GM12878 (cell line): ENCODE measurements at regions not wholly inside any gene's neighbourhood (a gene's known extent, or its start where the extent isn't known, plus 50 kb on each side); places are given as distances from the start of the nearest gene placed in this dataset.

Source experiments
- ATAC-seq: fragments of 200-7000 bp; cut with Tn5 transposase; 3 replicates; pipeline ENCODE4 v1.9.1; 2020; ENCODE audit warnings: mild to moderate bottlenecking, moderate library complexity
- BruUV-seq: library from RNA; stranded (reverse); fragments of 400-500 nt; replicated peaks from 2 replicates; lab custom pipeline; 2021; lab: Mats Ljungman, UMichigan
- CTCF ChIA-PET: fragments of 300-600 bp; sonication (Branson Sonifier 250); formaldehyde crosslinking; extraction: SDS; loops from one replicate; lab custom pipeline; 2021; ENCODE audit warnings: inconsistent platforms; lab: Yijun Ruan, JAX
- POLR2A ChIA-PET: fragments of 350-600 bp; formaldehyde crosslinking; extraction: SDS; loops from one replicate; lab custom pipeline; 2021; ENCODE audit warnings: inconsistent platforms; lab: Charles Lee
- RAD21 ChIA-PET: fragments of 300-600 bp; sonication (Branson Sonifier 250); formaldehyde crosslinking; loops from one replicate; lab custom pipeline; 2023; ENCODE audit warnings: antibody characterized with exemption; ENCODE audit not compliant: unreplicated experiment; lab: Charles Lee
- SMC1A ChIA-PET: fragments of 300-600 bp; sonication (Branson Sonifier 250); formaldehyde crosslinking; loops from one replicate; lab custom pipeline; 2023; ENCODE audit not compliant: unreplicated experiment, uncharacterized antibody; lab: Charles Lee
- DNase-seq: peaks from one replicate; pipeline ENCODE4 v3.0.0-alpha.2; 2011; ENCODE audit warnings: low read depth, low spot score
- FAIRE-seq: peaks from 3 replicates; lab custom pipeline; 2011; peaks lifted over from hg19 to GRCh38; lab: Jason Lieb, UNC
- H2AFZ ChIP-seq: 2 replicates; pipeline ENCODE4 v1.6.0; 2011; ENCODE audit warnings: low read depth, low read length, control low read depth; ENCODE audit not compliant: control insufficient read depth
- H3K27ac ChIP-seq: 2 replicates; pipeline ENCODE4 v1.5.1; 2011; ENCODE audit warnings: control low read depth; ENCODE audit not compliant: control insufficient read depth, insufficient read depth
- H3K27me3 ChIP-seq, 2 experiments: replicated peaks in 1 of 2; 2 replicates each; pipeline versions ENCODE4 v1.6.0 to v1.6.1; 2011; ENCODE audit warnings: low read length in 1 of 2; ENCODE audit not compliant: control insufficient read depth in 2 of 2, insufficient read depth in 2 of 2
- H3K36me3 ChIP-seq, 2 experiments: 2 replicates each; pipeline ENCODE4 v1.5.1; 2011; ENCODE audit warnings: low read length in 1 of 2; ENCODE audit not compliant: control insufficient read depth in 2 of 2, insufficient read depth in 2 of 2
- H3K4me1 ChIP-seq: 2 replicates; pipeline ENCODE4 v1.6.1; 2011; ENCODE audit warnings: mild to moderate bottlenecking, low read length, moderate library complexity, mixed read lengths; ENCODE audit not compliant: control insufficient read depth, insufficient read depth
- H3K4me2 ChIP-seq: 2 replicates; pipeline ENCODE4 v1.6.0; 2011; ENCODE audit warnings: control low read depth; ENCODE audit not compliant: control insufficient read depth, insufficient read depth
- H3K4me3 ChIP-seq: fragments of 200-600 bp; sonication (generic); 2 replicates; pipeline ENCODE4 v1.5.1; 2016
- H3K79me2 ChIP-seq: 2 replicates; pipeline ENCODE4 v1.6.0; 2011; ENCODE audit warnings: low read length; ENCODE audit not compliant: control insufficient read depth, insufficient read depth
- H3K9ac ChIP-seq: 2 replicates; pipeline ENCODE4 v1.8.0; 2011; ENCODE audit warnings: low read length, control low read depth, mixed read lengths; ENCODE audit not compliant: control insufficient read depth, insufficient read depth
- H3K9me3 ChIP-seq: replicated peaks from 3 replicates; pipeline ENCODE4 v1.5.1; 2011; ENCODE audit warnings: mild to moderate bottlenecking, low read length; ENCODE audit not compliant: control insufficient read depth, insufficient read depth
- H4K20me1 ChIP-seq: 2 replicates; pipeline ENCODE4 v1.6.0; 2011; ENCODE audit not compliant: control insufficient read depth, insufficient read depth
- BCL11A ChIP-seq: IDR thresholded peaks from 2 replicates; pipeline ENCODE4 v1.6.1; 2011; ENCODE audit warnings: low read depth, low read length
- CTCF ChIP-seq, 3 experiments: IDR thresholded peaks in 2 of 3; conservative IDR thresholded peaks in 1 of 3; 2 replicates each; pipeline ENCODE4 v1.5.1; 2011; ENCODE audit warnings: low read depth in 3 of 3, low read length in 3 of 3, mild to moderate bottlenecking in 3 of 3, control low read depth in 2 of 3, moderate library complexity in 2 of 3, inconsistent platforms in 1 of 3, mixed read lengths in 1 of 3; ENCODE audit not compliant: control insufficient read depth in 2 of 3, insufficient read depth in 1 of 3; ENCODE audit errors: extremely low read depth in 1 of 3
- EED ChIP-seq: sonication (generic); IDR thresholded peaks from 2 replicates; pipeline ENCODE4 v1.6.1; 2016; ENCODE audit warnings: antibody characterized with exemption, low read depth
- EGR1 ChIP-seq, 2 experiments: IDR thresholded peaks; 1 replicate in 1 of 2; 2 replicates in 1 of 2; pipeline ENCODE4 v1.6.1; 2011 to 2012; ENCODE audit warnings: low read depth in 2 of 2, low read length in 2 of 2, borderline replicate concordance in 1 of 2, mild to moderate bottlenecking in 1 of 2, moderate library complexity in 1 of 2
- ELK1 ChIP-seq: IDR thresholded peaks from 2 replicates; pipeline ENCODE4 v1.6.1; 2012; ENCODE audit warnings: low read depth, low read length, improper control_type of control experiment
- JUNB ChIP-seq: IDR thresholded peaks from 2 replicates; pipeline ENCODE4 v1.6.1; 2016; ENCODE audit warnings: antibody characterized with exemption, mild to moderate bottlenecking
- MEF2B ChIP-seq: fragments of 450-650 bp; IDR thresholded peaks from 2 replicates; pipeline ENCODE4 v1.6.1; 2018; ENCODE audit warnings: mild to moderate bottlenecking, moderate library complexity; ENCODE audit not compliant: partially characterized antibody, poor library complexity, severe bottlenecking
- NBN ChIP-seq: fragments of 450-650 bp; IDR thresholded peaks from 2 replicates; pipeline ENCODE4 v1.6.1; 2016
- PAX8 ChIP-seq: fragments of 450-650 bp; IDR thresholded peaks from 2 replicates; pipeline ENCODE4 v1.6.1; 2017; ENCODE audit warnings: mild to moderate bottlenecking, moderate library complexity
- ZBED1 ChIP-seq: IDR thresholded peaks from 2 replicates; pipeline ENCODE4 v1.6.1; 2016; ENCODE audit warnings: borderline replicate concordance
- ZNF24 ChIP-seq: fragments of 450-650 bp; IDR thresholded peaks from 2 replicates; pipeline ENCODE4 v1.6.1; 2017; ENCODE audit warnings: antibody characterized with exemption, mild to moderate bottlenecking
- ZNF274 ChIP-seq: IDR thresholded peaks from one replicate; pipeline ENCODE4 v1.8.0; 2011; ENCODE audit not compliant: insufficient read length, insufficient read depth
- WGBS: methylation state at CpG from one replicate; pipeline ENCODE4 v1.1.6; 2016; ENCODE audit warnings: low lambda C conversion rate; ENCODE audit not compliant: insufficient replicate concordance, insufficient coverage; ENCODE audit errors: missing lambda C conversion rate; 5-methylcytosine and 5-hydroxymethylcytosine counted together
- in situ Hi-C: fragments of 300-500 bp; cut with MboI; formaldehyde crosslinking; loops from 9 replicates; pipeline ENCODE4 v1.14.3; 2018; ENCODE audit warnings: mixed read lengths
- intact Hi-C: fragments of 100-400 bp; cut with micrococcal nuclease; formaldehyde crosslinking; loops from one replicate; pipeline ENCODE4 v1.14.2; 2022; ENCODE audit not compliant: unreplicated experiment

- 3% methylated on average over 5 of the region's 5 CpGs for WGBS
These were observed 101.1 kb upstream of the FRMD6 start for GRCh38 chr14:51550636-51551035.

GRCh38 chr14:51552275-51552674, 99.4 kb upstream of the FRMD6 start:
- Histone ChIP-seq H3K79me2 (no peaks in the 10 kb centered on the region), H3K4me1 (no peaks in the 10 kb centered on the region), H3K4me2 (no peak overlapping the region), H3K9me3 (no peaks in the 10 kb centered on the region), H3K9ac (no peak overlapping the region), H3K4me3 (no peak overlapping the region), H4K20me1 (no peaks in the 10 kb centered on the region), H3K36me3 (no peaks in the 10 kb centered on the region), H3K27ac (no peak overlapping the region), H2AFZ (no peak overlapping the region), H3K27me3 (peaks cover 2 to 3% of the 10 kb centered on the region in 2 experiments; a peak in 2 of 4 replicates)
- ChIA-PET POLR2A (no interaction called here), CTCF (no interaction called here), RAD21 (no interaction called here), SMC1A (no interaction called here)
- TF ChIP-seq CTCF (IDR thresholded peaks at IDR 0.05 in 2 of 3, conservative IDR thresholded peaks at IDR 0.05 in 1 of 3; ENCODE audit: control insufficient read depth in 2 of 3, extremely low read depth in 1 of 3, insufficient read depth in 1 of 3, low read depth in 3 of 3, low read length in 3 of 3) (0 out of 6 replicates have a peak, but pooled peaks of 1 of the 3 experiments have one; percentile 9), ZBED1 (no peak), ELK1 (no peak), JUNB (no peak), ZNF24 (no peak)
- no peak for DNase-seq
- 0 out of 3 replicates have a peak, but pooled peaks have one; percentile 38 for ATAC-seq
- FAIRE-seq = no peak
- WGBS = 70% methylated on average over 7 of the region's 7 CpGs
- no TSS peak for BruUV-seq
- in situ Hi-C loops = no loop called here
- intact Hi-C loops = loop anchor here (5.0 kb wide), 1 partner anchor 120 kb away; no protein-coding TSS in a partner anchor

More at GRCh38 chr14:51550636-51551035, 101.1 kb upstream of the FRMD6 start:
- no peak overlapping the region for H3K4me2 ChIP-seq
- no peaks in the 10 kb centered on the region for H3K36me3 ChIP-seq
- no peaks in the 10 kb centered on the region for H3K4me1 ChIP-seq
- ChIA-PET POLR2A (no interaction called here), SMC1A (no interaction called here), RAD21 (no interaction called here), CTCF (no interaction called here)
- H2AFZ ChIP-seq = no peak overlapping the region
- TF ChIP-seq ZNF274 (no peak), EED (no peak), EGR1 (IDR thresholded peaks at IDR 0.05; ENCODE audit: borderline replicate concordance in 1 of 2, low read depth in 2 of 2, low read length in 2 of 2) (no peak), BCL11A (no peak), NBN (no peak), MEF2B (no peak), PAX8 (no peak)
- DNase-seq (no peak), FAIRE-seq (no peak), ATAC-seq (no peak)
- H3K4me3 ChIP-seq = no peak overlapping the region
- intact Hi-C loops (loop anchor here (5.0 kb wide), 1 partner anchor 118 kb away; no protein-coding TSS in a partner anchor), in situ Hi-C loops (no loop called here)
- no peaks in the 10 kb centered on the region for H4K20me1 ChIP-seq
- H3K27ac ChIP-seq = no peak overlapping the region
- no peaks in the 10 kb centered on the region for H3K9me3 ChIP-seq
- H3K79me2 ChIP-seq = no peaks in the 10 kb centered on the region
- no peak overlapping the region for H3K9ac ChIP-seq
- BruUV-seq = no TSS peak
- H3K27me3 ChIP-seq = peaks cover 0 to 2% of the 10 kb centered on the region in 2 experiments; a peak in 1 of 4 replicates
